Right lobe of liver (tissue), 4 donors: ENCODE measurements at regions not wholly inside any gene's neighbourhood (a gene's known extent, or its start where the extent isn't known, plus 50 kb on each side); places are given as distances from the start of the nearest gene placed in this dataset.

Source experiments
- POLR2A ChIP-seq: fragments of 450-650 bp; IDR thresholded peaks from one replicate; pipeline ENCODE4 v1.6.1; 2017; ENCODE audit warnings: antibody characterized with exemption, mild to moderate bottlenecking
- TF ChIP-seq, protein P1 (sequence below), 4 donors: fragments of 200-600 bp in 3 of 4; fragments of 450-650 bp in 1 of 4; IDR thresholded peaks; one replicate each; pipeline versions ENCODE4 v1.5.1 to v1.8.0; 2016 to 2022; ENCODE audit warnings: antibody characterized with exemption in 4 of 4, mild to moderate bottlenecking in 2 of 4
- donor health status: DM: no; HTN: no; CAD: no.
- donor health status: DM: no; HTN: no; CAD: no.
- donor health status: DM: no; HTN: yes; CAD: no.

DNA sequence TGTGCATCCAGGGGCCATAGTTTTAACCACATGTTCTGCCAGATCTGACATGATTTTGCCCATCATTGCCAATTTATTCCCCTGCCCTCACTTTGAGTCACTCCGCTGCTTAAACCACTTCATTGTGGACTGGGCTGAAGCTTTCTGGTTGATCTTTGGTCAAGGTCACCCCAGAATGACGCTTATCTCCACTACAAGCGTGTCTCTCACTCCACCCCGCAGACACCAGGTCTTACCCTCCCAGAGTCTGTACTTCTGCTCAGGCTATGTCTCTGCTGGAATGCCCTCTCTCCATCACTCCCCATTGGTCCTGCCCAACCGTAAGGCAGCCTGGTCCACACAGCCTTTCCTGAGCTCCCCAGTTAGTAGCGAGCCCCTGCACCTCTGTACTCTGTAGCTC, 170.5 kb upstream of the SYT13 start:
- TF ChIP-seq, protein P1, sequence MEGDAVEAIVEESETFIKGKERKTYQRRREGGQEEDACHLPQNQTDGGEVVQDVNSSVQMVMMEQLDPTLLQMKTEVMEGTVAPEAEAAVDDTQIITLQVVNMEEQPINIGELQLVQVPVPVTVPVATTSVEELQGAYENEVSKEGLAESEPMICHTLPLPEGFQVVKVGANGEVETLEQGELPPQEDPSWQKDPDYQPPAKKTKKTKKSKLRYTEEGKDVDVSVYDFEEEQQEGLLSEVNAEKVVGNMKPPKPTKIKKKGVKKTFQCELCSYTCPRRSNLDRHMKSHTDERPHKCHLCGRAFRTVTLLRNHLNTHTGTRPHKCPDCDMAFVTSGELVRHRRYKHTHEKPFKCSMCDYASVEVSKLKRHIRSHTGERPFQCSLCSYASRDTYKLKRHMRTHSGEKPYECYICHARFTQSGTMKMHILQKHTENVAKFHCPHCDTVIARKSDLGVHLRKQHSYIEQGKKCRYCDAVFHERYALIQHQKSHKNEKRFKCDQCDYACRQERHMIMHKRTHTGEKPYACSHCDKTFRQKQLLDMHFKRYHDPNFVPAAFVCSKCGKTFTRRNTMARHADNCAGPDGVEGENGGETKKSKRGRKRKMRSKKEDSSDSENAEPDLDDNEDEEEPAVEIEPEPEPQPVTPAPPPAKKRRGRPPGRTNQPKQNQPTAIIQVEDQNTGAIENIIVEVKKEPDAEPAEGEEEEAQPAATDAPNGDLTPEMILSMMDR (IDR thresholded peaks at IDR 0.05) = no peak
- no peak for TF ChIP-seq POLR2A
